Mucosa of rectum (tissue), 2 donors: ENCODE measurements at regions not wholly inside any gene's neighbourhood (a gene's known extent, or its start where the extent isn't known, plus 50 kb on each side); places are given as distances from the start of the nearest gene placed in this dataset.
"Not testable (repeated sequence)": the region's sequence is repeated elsewhere in the genome, so short reads cannot be mapped to it uniquely, and the experiment has no call there.

Source experiments
- H3K27ac ChIP-seq, 2 donors: one replicate each; pipeline ENCODE4 v1.7.0; 2013; ENCODE audit warnings: inconsistent platforms in 2 of 2, low read depth in 2 of 2, low read length in 2 of 2
- H3K27me3 ChIP-seq, 2 donors: one replicate each; pipeline ENCODE4 v1.7.0; 2013; ENCODE audit warnings: low read length in 2 of 2; ENCODE audit not compliant: control insufficient read depth in 2 of 2, insufficient read depth in 2 of 2
- H3K36me3 ChIP-seq, 2 donors: one replicate each; pipeline ENCODE4 v1.7.0; 2013; ENCODE audit warnings: low read length in 2 of 2; ENCODE audit not compliant: control insufficient read depth in 2 of 2, insufficient read depth in 2 of 2
- H3K4me1 ChIP-seq, 2 donors: one replicate each; pipeline ENCODE4 v1.7.0; 2013; ENCODE audit warnings: low read length in 2 of 2, mild to moderate bottlenecking in 1 of 2; ENCODE audit not compliant: control insufficient read depth in 2 of 2, insufficient read depth in 2 of 2
- H3K4me3 ChIP-seq, 2 donors: one replicate each; pipeline ENCODE4 v1.7.0; 2013; ENCODE audit warnings: low read length in 2 of 2
- H3K9ac ChIP-seq, 2 donors: one replicate each; pipeline ENCODE4 v1.7.0; 2013; ENCODE audit warnings: low read length in 2 of 2, low read depth in 1 of 2, mild to moderate bottlenecking in 1 of 2
- H3K9me3 ChIP-seq, 2 donors: one replicate each; pipeline ENCODE4 v1.7.0; 2013; ENCODE audit warnings: low read length in 2 of 2; ENCODE audit not compliant: control insufficient read depth in 2 of 2
- donor health status: healthy.
- donor health status: Normal muscosa, but diverticular disease.

DNA sequence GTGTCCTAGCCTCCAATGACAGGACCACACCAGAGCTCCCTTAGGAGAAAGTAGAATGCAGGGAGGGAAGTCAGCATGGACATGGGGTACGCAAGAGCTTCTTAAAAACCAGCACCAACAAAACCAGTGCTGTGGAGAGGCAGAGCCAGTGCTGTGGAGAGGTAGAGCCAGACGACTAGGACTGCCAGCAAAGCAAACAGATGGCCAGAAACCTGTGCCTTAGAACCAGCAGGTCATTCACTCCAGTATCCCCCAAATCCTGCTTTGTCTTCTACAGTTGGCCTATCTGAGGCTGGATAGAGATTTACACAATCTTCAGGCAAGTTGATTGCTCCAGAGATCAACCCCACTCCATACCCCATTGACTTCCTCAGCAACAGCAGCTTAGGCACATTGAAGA lies 459.9 kb upstream of the CAMK1G start:
- Histone ChIP-seq H3K9me3 (no peaks in the 10 kb centered on the region), H3K4me3 (no peak overlapping the region), H3K27me3 (no peaks in the 10 kb centered on the region), H3K36me3 (no peaks in the 10 kb centered on the region), H3K4me1 (no peaks in the 10 kb centered on the region), H3K27ac (no peak overlapping the region), H3K9ac (no peak overlapping the region)

DNA sequence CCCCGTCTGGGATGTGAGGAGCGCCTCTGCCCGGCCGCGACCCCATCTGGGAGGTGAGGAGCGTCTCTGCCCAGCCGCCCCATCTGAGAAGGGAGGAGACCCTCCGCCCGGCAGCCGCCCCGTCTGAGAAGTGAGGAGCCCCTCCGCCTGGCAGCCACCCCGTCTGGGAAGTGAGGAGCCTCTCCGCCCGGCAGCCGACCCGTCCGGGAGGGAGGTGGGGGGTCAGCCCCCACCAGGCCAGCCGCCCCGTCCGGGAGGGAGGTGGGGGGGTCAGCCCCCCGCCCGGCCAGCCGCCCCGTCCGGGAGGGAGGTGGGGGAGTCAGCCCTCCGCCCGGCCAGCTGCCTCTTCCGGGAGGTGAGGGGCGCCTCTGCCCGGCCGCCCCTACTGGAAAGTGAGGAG lies 454.4 kb upstream of the CAMK1G start:
- not testable (repeated sequence) for H3K9me3 ChIP-seq, H3K27ac ChIP-seq, H3K4me1 ChIP-seq, H3K27me3 ChIP-seq, H3K9ac ChIP-seq, H3K36me3 ChIP-seq, H3K4me3 ChIP-seq

DNA sequence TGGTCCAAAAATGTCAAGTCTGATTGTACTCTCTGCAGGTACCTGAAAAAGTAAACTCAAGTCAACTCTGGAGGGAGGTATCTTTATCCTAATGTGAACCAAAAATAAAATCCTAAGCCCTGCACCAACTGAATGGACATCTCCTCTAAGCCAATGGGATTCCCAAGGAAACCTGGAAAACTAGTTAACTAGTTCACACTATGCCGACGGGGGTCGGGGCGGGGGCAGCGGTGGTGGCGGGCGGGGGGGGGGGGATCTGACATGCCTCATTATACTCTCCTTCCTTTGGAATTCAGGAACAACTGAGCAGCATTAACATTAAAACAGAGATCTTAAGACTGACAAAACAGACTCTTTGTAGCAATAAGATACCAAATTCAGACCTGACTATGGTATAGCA lies 452.6 kb upstream of the CAMK1G start:
- Histone ChIP-seq H3K9ac (no peak overlapping the region), H3K4me1 (no peaks in the 10 kb centered on the region), H3K27ac (no peak overlapping the region), H3K27me3 (no peaks in the 10 kb centered on the region), H3K4me3 (no peak overlapping the region), H3K9me3 (no peaks in the 10 kb centered on the region), H3K36me3 (no peaks in the 10 kb centered on the region)

DNA sequence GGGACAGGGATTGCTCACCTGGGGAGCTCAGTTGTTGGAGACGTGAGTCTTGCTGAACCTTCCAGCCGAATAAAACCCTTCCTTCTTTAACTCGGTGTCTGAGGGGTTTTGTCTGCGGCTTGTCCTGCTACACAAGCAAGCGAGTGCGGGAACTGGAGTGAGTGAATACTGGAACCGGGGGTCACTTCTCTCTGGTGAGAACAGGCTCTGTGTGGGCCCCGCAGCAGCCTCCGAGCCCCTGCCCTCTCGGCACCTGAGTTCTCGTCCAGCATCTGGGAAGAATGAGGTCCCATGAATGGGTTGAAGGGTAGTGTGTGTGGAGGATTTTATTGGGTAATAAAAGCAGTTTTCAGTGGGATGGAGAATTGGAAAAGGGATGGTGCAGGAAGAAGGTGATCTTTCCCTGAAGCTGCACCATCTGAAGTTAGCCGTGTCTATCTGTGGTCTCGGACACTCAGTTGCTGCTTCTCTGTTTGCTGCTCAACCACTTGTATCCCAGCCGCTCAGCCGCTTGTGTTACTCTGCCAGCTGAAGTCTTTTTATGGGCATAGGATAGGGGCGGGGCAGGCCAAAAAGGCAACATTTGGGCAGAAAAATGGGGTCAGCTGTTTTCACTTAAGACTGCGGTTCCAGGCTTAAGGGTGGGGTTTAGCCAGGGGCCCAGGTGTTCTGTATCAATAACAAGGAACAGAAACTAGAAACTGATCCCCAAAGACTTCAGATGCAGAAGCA lies 450.6 kb upstream of the CAMK1G start:
- H3K27me3 ChIP-seq = no peaks in the 10 kb centered on the region
- no peaks in the 10 kb centered on the region for H3K4me1 ChIP-seq
- H3K9me3 ChIP-seq = no peaks in the 10 kb centered on the region
- no peak overlapping the region for H3K27ac ChIP-seq
- no peak overlapping the region for H3K9ac ChIP-seq
- no peaks in the 10 kb centered on the region for H3K36me3 ChIP-seq
- no peak overlapping the region for H3K4me3 ChIP-seq

DNA sequence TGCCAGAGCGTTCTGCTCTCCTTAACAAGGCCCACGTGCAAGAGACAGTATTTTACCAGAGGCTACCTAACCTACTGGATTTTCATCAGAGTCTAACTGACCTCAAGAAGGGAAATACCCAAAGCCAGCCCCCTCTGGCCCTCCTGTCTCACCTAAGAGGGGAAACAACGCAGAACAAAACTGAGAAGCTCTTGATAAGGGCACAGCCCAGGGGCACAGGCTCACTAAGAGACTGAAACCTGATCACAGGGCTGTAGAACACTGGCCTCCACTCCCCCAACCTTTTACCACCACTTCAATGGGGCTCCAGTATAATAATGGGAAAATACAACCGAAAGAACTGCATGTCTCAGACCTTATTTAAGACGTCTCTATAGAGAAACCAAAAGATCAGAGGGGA lies 449.5 kb upstream of the CAMK1G start:
- no peak overlapping the region for H3K9ac ChIP-seq
- no peak overlapping the region for H3K4me3 ChIP-seq
- H3K27me3 ChIP-seq = no peaks in the 10 kb centered on the region
- H3K27ac ChIP-seq = no peak overlapping the region
- no peaks in the 10 kb centered on the region for H3K4me1 ChIP-seq
- H3K9me3 ChIP-seq = no peaks in the 10 kb centered on the region
- no peaks in the 10 kb centered on the region for H3K36me3 ChIP-seq

DNA sequence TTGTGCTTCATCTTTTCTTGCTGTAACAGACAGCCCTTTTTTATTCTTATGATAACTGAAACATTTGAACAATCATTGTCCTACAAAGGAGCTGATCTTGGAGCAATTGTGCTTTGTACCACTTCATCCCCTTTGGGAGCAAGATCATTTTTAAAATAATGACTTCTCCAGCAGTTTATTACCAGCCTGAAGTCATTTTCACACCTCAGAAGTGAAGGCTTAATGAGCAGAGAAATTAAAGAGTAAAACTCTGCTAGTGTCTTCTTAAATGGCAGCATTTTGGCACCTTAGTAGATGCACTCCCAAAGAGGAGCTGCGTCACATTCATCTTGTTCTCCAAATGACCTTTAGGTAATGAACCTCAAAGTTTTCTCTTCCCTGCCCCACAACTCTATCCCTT lies 439.6 kb upstream of the CAMK1G start:
- H3K36me3 ChIP-seq = no peaks in the 10 kb centered on the region
- no peaks in the 10 kb centered on the region for H3K27me3 ChIP-seq
- no peaks in the 10 kb centered on the region for H3K4me1 ChIP-seq
- no peak overlapping the region for H3K4me3 ChIP-seq
- H3K27ac ChIP-seq = no peak overlapping the region
- no peaks in the 10 kb centered on the region for H3K9me3 ChIP-seq
- H3K9ac ChIP-seq = no peak overlapping the region

DNA sequence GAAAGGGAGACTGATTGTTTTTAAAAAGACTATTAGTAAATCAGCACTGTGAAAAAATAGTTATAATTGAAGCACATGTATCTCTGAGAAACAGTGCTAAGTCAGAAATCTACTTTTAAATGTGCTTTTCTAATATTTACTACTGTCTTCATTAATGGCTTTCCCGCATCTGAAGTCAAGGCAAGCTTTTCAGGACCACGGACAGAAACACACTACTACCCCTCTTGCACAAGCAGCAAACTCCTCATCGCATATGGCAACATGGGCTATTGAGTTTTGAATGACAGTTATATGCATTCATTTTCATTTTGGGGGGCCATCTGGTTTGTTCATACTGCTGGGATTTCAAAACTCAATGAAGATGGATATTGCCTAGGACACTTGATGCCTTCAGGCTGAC lies 433.4 kb upstream of the CAMK1G start:
- no peaks in the 10 kb centered on the region for H3K9me3 ChIP-seq
- H3K27ac ChIP-seq = no peak overlapping the region
- no peaks in the 10 kb centered on the region for H3K4me1 ChIP-seq
- no peak overlapping the region for H3K4me3 ChIP-seq
- H3K36me3 ChIP-seq = no peaks in the 10 kb centered on the region
- H3K27me3 ChIP-seq = no peaks in the 10 kb centered on the region
- H3K9ac ChIP-seq = no peak overlapping the region

DNA sequence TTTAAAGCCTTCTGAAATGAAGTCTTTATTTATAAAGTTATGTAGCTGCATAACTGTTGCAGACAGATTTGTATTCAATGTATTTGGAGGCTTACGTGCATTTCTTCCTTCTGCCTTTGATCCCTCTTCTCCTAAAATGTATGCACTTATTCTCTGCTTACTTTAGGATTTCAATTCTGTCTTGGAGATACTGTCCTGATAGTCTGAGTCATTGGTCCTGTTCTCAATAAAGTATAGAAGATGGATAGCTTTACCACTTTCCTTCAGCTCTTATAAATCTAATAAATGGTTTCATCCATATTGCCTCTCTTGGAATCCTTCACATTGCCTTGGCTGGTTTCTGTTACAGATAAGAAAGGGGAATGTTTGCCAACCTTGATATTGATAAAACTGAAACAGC lies 430.1 kb upstream of the CAMK1G start:
- no peaks in the 10 kb centered on the region for H3K9me3 ChIP-seq
- no peak overlapping the region for H3K27ac ChIP-seq
- H3K4me1 ChIP-seq = no peaks in the 10 kb centered on the region
- no peaks in the 10 kb centered on the region for H3K36me3 ChIP-seq
- H3K9ac ChIP-seq = no peak overlapping the region
- no peaks in the 10 kb centered on the region for H3K27me3 ChIP-seq
- H3K4me3 ChIP-seq = no peak overlapping the region

DNA sequence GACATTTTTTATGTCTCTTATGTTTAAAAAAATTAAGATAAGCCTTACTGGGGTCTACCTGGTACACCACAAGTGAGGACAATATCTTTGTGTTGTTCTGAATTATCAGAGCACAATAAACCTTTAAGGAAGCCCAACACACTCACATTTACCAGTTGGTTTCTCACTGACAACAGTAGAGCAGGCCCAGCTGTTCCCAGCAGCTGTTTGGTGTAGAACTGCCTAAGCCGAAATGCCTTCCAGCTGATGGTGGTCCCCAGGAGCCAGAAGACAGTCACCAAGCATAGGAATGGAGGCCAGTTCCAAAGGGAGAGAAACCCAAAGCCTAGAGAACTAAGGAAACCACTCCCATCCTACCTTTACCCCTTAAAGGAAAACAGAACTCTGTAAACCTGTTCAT lies 428.6 kb upstream of the CAMK1G start:
- no peak overlapping the region for H3K27ac ChIP-seq
- no peaks in the 10 kb centered on the region for H3K4me1 ChIP-seq
- no peaks in the 10 kb centered on the region for H3K36me3 ChIP-seq

DNA sequence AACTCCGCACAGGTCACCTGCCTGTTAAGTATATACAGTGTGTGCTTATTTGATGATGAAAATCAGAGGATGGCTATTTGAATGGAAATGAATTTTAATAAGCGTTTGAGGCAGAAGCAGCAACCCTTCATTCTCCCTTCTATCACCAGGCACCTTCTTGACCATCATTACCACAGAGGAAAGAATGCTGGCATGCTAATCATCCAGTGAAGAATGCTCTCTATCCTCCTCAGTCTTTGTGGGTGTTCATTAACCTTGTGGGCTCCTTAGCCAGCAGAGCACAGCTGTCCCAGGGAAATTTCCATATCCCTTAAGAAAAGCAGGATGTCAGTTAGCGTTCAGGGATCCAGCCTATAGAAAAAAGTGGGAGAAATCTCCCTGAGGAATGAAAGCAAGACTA lies 428.0 kb upstream of the CAMK1G start:
- Histone ChIP-seq H3K4me3 (no peak overlapping the region), H3K9ac (no peak overlapping the region), H3K36me3 (no peaks in the 10 kb centered on the region), H3K27ac (no peak overlapping the region), H3K9me3 (no peaks in the 10 kb centered on the region), H3K27me3 (no peaks in the 10 kb centered on the region), H3K4me1 (no peaks in the 10 kb centered on the region)

More for the DNA sequence above, 428.6 kb upstream of the CAMK1G start:
- Histone ChIP-seq H3K9ac (no peak overlapping the region), H3K27me3 (no peaks in the 10 kb centered on the region), H3K9me3 (no peaks in the 10 kb centered on the region), H3K4me3 (no peak overlapping the region)

DNA sequence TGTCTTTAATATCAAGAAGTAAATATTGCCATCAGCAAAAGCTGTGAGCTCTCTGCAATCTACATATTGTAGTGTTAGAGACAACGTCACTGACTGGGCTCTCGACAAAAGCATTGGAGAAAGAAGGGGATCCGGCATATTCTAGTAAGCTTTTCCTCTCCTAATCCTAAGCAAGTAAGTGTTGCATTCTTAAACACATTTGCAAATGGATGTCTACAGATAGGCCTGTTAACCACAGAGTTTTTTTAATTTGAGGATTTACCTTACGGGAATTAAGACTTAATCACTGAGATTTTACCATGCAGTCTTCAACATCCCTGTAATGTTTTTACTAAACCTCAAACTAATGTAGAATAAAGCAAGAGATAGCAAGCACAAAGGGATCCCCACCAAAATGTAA lies 426.5 kb upstream of the CAMK1G start:
- H3K9ac ChIP-seq = no peak overlapping the region
- H3K27me3 ChIP-seq = no peaks in the 10 kb centered on the region
- H3K4me1 ChIP-seq = no peaks in the 10 kb centered on the region
- H3K36me3 ChIP-seq = no peaks in the 10 kb centered on the region
- no peak overlapping the region for H3K4me3 ChIP-seq
- H3K27ac ChIP-seq = no peak overlapping the region
- H3K9me3 ChIP-seq = no peaks in the 10 kb centered on the region
